ENCODE measurements at regions not wholly inside any gene's neighbourhood (a gene's known extent, or its start where the extent isn't known, plus 50 kb on each side); places are given as distances from the start of the nearest gene placed in this dataset.
"Not testable (repeated sequence)": the region's sequence is repeated elsewhere in the genome, so short reads cannot be mapped to it uniquely, and the experiment has no call there.

GRCh38 chr5:159504106-159504856 lies 174.0 kb upstream of the IL12B start:
- DNase-seq, result no peak

GRCh38 chr5:159504857-159505304 lies 174.6 kb upstream of the IL12B start:
- no peak for DNase-seq

GRCh38 chr5:159507055-159507454 lies 176.8 kb upstream of the IL12B start:
- no peak for DNase-seq

GRCh38 chr5:159507661-159508060 lies 177.4 kb upstream of the IL12B start:
- no peak for DNase-seq

GRCh38 chr5:159508344-159508743 lies 178.1 kb upstream of the IL12B start:
- no peak for DNase-seq

- no peak for DNase-seq
Measured at GRCh38 chr5:159509002-159509660, 178.8 kb upstream of the IL12B start.

- no peak for DNase-seq
Measured at GRCh38 chr5:159510282-159510681, 180.0 kb upstream of the IL12B start.

GRCh38 chr5:159511570-159511969 lies 181.3 kb upstream of the IL12B start:
- DNase-seq, result no peak

GRCh38 chr5:159512064-159512463 lies 181.8 kb upstream of the IL12B start:
- DNase-seq, result no peak

GRCh38 chr5:159514229-159514810 lies 184.0 kb upstream of the IL12B start:
- no peak for DNase-seq

GRCh38 chr5:159515197-159515596 lies 184.9 kb upstream of the IL12B start:
- DNase-seq, result no peak

- peak; percentile 9 for DNase-seq
Measured at GRCh38 chr5:159515909-159516415, 185.7 kb upstream of the IL12B start.

- no peak for DNase-seq
Measured at GRCh38 chr5:159518371-159518770, 188.1 kb upstream of the IL12B start.

GRCh38 chr5:159519365-159519764 lies 189.1 kb upstream of the IL12B start:
- no peak for DNase-seq

- DNase-seq, result no peak
Measured at GRCh38 chr5:159522841-159523240, 192.6 kb upstream of the IL12B start.

- DNase-seq, result not testable (repeated sequence)
Measured at GRCh38 chr5:159524279-159524678, 194.0 kb upstream of the IL12B start.

- DNase-seq, result no peak
Measured at GRCh38 chr5:159525117-159525516, 194.8 kb upstream of the IL12B start.

GRCh38 chr5:159527546-159528254 lies 197.4 kb upstream of the IL12B start:
- DNase-seq, result no peak

- no peak for DNase-seq
Measured at GRCh38 chr5:159531554-159532105, 201.3 kb upstream of the IL12B start.

- no peak for DNase-seq
Measured at GRCh38 chr5:159533197-159533596, 202.9 kb upstream of the IL12B start.

- no peak for DNase-seq
Measured at GRCh38 chr5:159536166-159536565, 205.9 kb upstream of the IL12B start.

GRCh38 chr5:159536646-159537045 lies 206.4 kb upstream of the IL12B start:
- no peak for DNase-seq

GRCh38 chr5:159539678-159540077 lies 209.4 kb upstream of the IL12B start:
- DNase-seq, result no peak
